ENCODE measurements at regions not wholly inside any gene's neighbourhood (a gene's known extent, or its start where the extent isn't known, plus 50 kb on each side); places are given as distances from the start of the nearest gene placed in this dataset.

- no peak overlapping the region for H3K4me3 ChIP-seq
- H3K9me3 ChIP-seq = no peaks in the 10 kb centered on the region
- no peak for DNase-seq
- no peaks in the 10 kb centered on the region for H3K36me3 ChIP-seq
- H3K27me3 ChIP-seq = peaks cover 19% of the 10 kb centered on the region
Measured at GRCh38 chr12:107322063-107322462, 228.7 kb upstream of the CRY1 start.

GRCh38 chr12:107325075-107325608, 231.8 kb upstream of the CRY1 start:
- no peaks in the 10 kb centered on the region for H3K36me3 ChIP-seq
- H3K4me3 ChIP-seq = no peak overlapping the region
- H3K27me3 ChIP-seq = peaks cover 16% of the 10 kb centered on the region
- DNase-seq = no peak
- no peaks in the 10 kb centered on the region for H3K9me3 ChIP-seq

- DNase-seq = no peak
- Histone ChIP-seq H3K4me3 (no peak overlapping the region), H3K9me3 (no peaks in the 10 kb centered on the region), H3K36me3 (no peaks in the 10 kb centered on the region), H3K27me3 (peaks cover 6% of the 10 kb centered on the region; the same call in 1 of the 2 replicates)
Measured at GRCh38 chr12:107326237-107326636, 232.9 kb upstream of the CRY1 start.

- Histone ChIP-seq H3K36me3 (no peaks in the 10 kb centered on the region), H3K4me3 (no peak overlapping the region), H3K9me3 (no peaks in the 10 kb centered on the region), H3K27me3 (0 out of 2 replicates have a peak, but pooled peaks cover 3% of the 10 kb centered on the region)
- no peak for DNase-seq
Measured at GRCh38 chr12:107327651-107328182, 234.4 kb upstream of the CRY1 start.

- H3K9me3 ChIP-seq = no peaks in the 10 kb centered on the region
- no peak for DNase-seq
- H3K36me3 ChIP-seq = no peaks in the 10 kb centered on the region
- no peak overlapping the region for H3K4me3 ChIP-seq
- H3K27me3 ChIP-seq = 0 out of 2 replicates have a peak, but pooled peaks cover 3% of the 10 kb centered on the region
Measured at GRCh38 chr12:107328442-107329133, 235.2 kb upstream of the CRY1 start.

- no peaks in the 10 kb centered on the region for H3K27me3 ChIP-seq
- no peak overlapping the region for H3K4me3 ChIP-seq
- no peaks in the 10 kb centered on the region for H3K36me3 ChIP-seq
- no peak for DNase-seq
- no peaks in the 10 kb centered on the region for H3K9me3 ChIP-seq
Measured at GRCh38 chr12:107329569-107330324, 236.4 kb upstream of the CRY1 start.

- Histone ChIP-seq H3K9me3 (no peaks in the 10 kb centered on the region), H3K27me3 (no peaks in the 10 kb centered on the region), H3K36me3 (no peaks in the 10 kb centered on the region), H3K4me3 (no peak overlapping the region)
- no peak for DNase-seq
Measured at GRCh38 chr12:107330831-107331431, 237.6 kb upstream of the CRY1 start.

- H3K4me3 ChIP-seq = no peak overlapping the region
- DNase-seq = no peak
- H3K9me3 ChIP-seq = no peaks in the 10 kb centered on the region
- no peaks in the 10 kb centered on the region for H3K36me3 ChIP-seq
- H3K27me3 ChIP-seq = no peaks in the 10 kb centered on the region
Measured at GRCh38 chr12:107331471-107331870, 238.1 kb upstream of the CRY1 start.

- Histone ChIP-seq H3K9me3 (no peaks in the 10 kb centered on the region), H3K36me3 (no peaks in the 10 kb centered on the region), H3K4me3 (no peak overlapping the region), H3K27me3 (no peaks in the 10 kb centered on the region)
- no peak for DNase-seq
Measured at GRCh38 chr12:107331912-107332311, 238.6 kb upstream of the CRY1 start.

- Histone ChIP-seq H3K9me3 (no peaks in the 10 kb centered on the region), H3K4me3 (no peak overlapping the region), H3K36me3 (no peaks in the 10 kb centered on the region), H3K27me3 (no peaks in the 10 kb centered on the region)
- no peak for DNase-seq
Measured at GRCh38 chr12:107332743-107333142, 239.4 kb upstream of the CRY1 start.

GRCh38 chr12:107335802-107336570, 242.6 kb upstream of the CRY1 start:
- Histone ChIP-seq H3K9me3 (no peaks in the 10 kb centered on the region), H3K36me3 (no peaks in the 10 kb centered on the region), H3K4me3 (no peak overlapping the region), H3K27me3 (no peaks in the 10 kb centered on the region)
- no peak for DNase-seq

GRCh38 chr12:107336695-107337094, 243.3 kb upstream of the CRY1 start:
- no peak for DNase-seq
- H3K27me3 ChIP-seq = no peaks in the 10 kb centered on the region
- no peaks in the 10 kb centered on the region for H3K9me3 ChIP-seq
- no peak overlapping the region for H3K4me3 ChIP-seq
- no peaks in the 10 kb centered on the region for H3K36me3 ChIP-seq

GRCh38 chr12:107337346-107338095, 244.2 kb upstream of the CRY1 start:
- peak; percentile 56 for DNase-seq

GRCh38 chr12:107339487-107339886, 246.1 kb upstream of the CRY1 start:
- Histone ChIP-seq H3K4me3 (no peak overlapping the region), H3K27me3 (no peaks in the 10 kb centered on the region)
- no peak for DNase-seq

More at GRCh38 chr12:107337346-107338095, 244.2 kb upstream of the CRY1 start:
- Histone ChIP-seq H3K9me3 (no peaks in the 10 kb centered on the region), H3K27me3 (no peaks in the 10 kb centered on the region), H3K4me3 (no peak overlapping the region), H3K36me3 (no peaks in the 10 kb centered on the region)

GRCh38 chr12:107339932-107340331, 246.6 kb upstream of the CRY1 start:
- H3K36me3 ChIP-seq = no peaks in the 10 kb centered on the region
- DNase-seq = no peak

More at GRCh38 chr12:107339487-107339886, 246.1 kb upstream of the CRY1 start:
- Histone ChIP-seq H3K36me3 (no peaks in the 10 kb centered on the region), H3K9me3 (no peaks in the 10 kb centered on the region)

GRCh38 chr12:107340898-107341297, 247.5 kb upstream of the CRY1 start:
- no peak for DNase-seq
- H3K9me3 ChIP-seq = no peaks in the 10 kb centered on the region
- H3K27me3 ChIP-seq = no peaks in the 10 kb centered on the region
- no peak overlapping the region for H3K4me3 ChIP-seq
- no peaks in the 10 kb centered on the region for H3K36me3 ChIP-seq

More at GRCh38 chr12:107339932-107340331, 246.6 kb upstream of the CRY1 start:
- no peak overlapping the region for H3K4me3 ChIP-seq
- H3K27me3 ChIP-seq = no peaks in the 10 kb centered on the region
- H3K9me3 ChIP-seq = no peaks in the 10 kb centered on the region
